GM12878 (cell line): ENCODE measurements at regions not wholly inside any gene's neighbourhood (a gene's known extent, or its start where the extent isn't known, plus 50 kb on each side); places are given as distances from the start of the nearest gene placed in this dataset.

ENCODE experiments used
- ATAC-seq: fragments of 200-7000 bp; cut with Tn5 transposase; 3 replicates; pipeline ENCODE4 v1.9.1; 2020; ENCODE audit warnings: mild to moderate bottlenecking, moderate library complexity
- BruUV-seq: library from RNA; stranded (reverse); fragments of 400-500 nt; replicated peaks from 2 replicates; lab custom pipeline; 2021; lab: Mats Ljungman, UMichigan
- CTCF ChIA-PET: fragments of 300-600 bp; sonication (Branson Sonifier 250); formaldehyde crosslinking; extraction: SDS; loops from one replicate; lab custom pipeline; 2021; ENCODE audit warnings: inconsistent platforms; lab: Yijun Ruan, JAX
- POLR2A ChIA-PET: fragments of 350-600 bp; formaldehyde crosslinking; extraction: SDS; loops from one replicate; lab custom pipeline; 2021; ENCODE audit warnings: inconsistent platforms; lab: Charles Lee
- RAD21 ChIA-PET: fragments of 300-600 bp; sonication (Branson Sonifier 250); formaldehyde crosslinking; loops from one replicate; lab custom pipeline; 2023; ENCODE audit warnings: antibody characterized with exemption; ENCODE audit not compliant: unreplicated experiment; lab: Charles Lee
- SMC1A ChIA-PET: fragments of 300-600 bp; sonication (Branson Sonifier 250); formaldehyde crosslinking; loops from one replicate; lab custom pipeline; 2023; ENCODE audit not compliant: unreplicated experiment, uncharacterized antibody; lab: Charles Lee
- DNase-seq: peaks from one replicate; pipeline ENCODE4 v3.0.0-alpha.2; 2011; ENCODE audit warnings: low read depth, low spot score
- FAIRE-seq: peaks from 3 replicates; lab custom pipeline; 2011; peaks lifted over from hg19 to GRCh38; lab: Jason Lieb, UNC
- H2AFZ ChIP-seq: 2 replicates; pipeline ENCODE4 v1.6.0; 2011; ENCODE audit warnings: low read depth, low read length, control low read depth; ENCODE audit not compliant: control insufficient read depth
- H3K27ac ChIP-seq: 2 replicates; pipeline ENCODE4 v1.5.1; 2011; ENCODE audit warnings: control low read depth; ENCODE audit not compliant: control insufficient read depth, insufficient read depth
- H3K27me3 ChIP-seq, 2 experiments: replicated peaks in 1 of 2; 2 replicates each; pipeline versions ENCODE4 v1.6.0 to v1.6.1; 2011; ENCODE audit warnings: low read length in 1 of 2; ENCODE audit not compliant: control insufficient read depth in 2 of 2, insufficient read depth in 2 of 2
- H3K36me3 ChIP-seq, 2 experiments: 2 replicates each; pipeline ENCODE4 v1.5.1; 2011; ENCODE audit warnings: low read length in 1 of 2; ENCODE audit not compliant: control insufficient read depth in 2 of 2, insufficient read depth in 2 of 2
- H3K4me1 ChIP-seq: 2 replicates; pipeline ENCODE4 v1.6.1; 2011; ENCODE audit warnings: mild to moderate bottlenecking, low read length, moderate library complexity, mixed read lengths; ENCODE audit not compliant: control insufficient read depth, insufficient read depth
- H3K4me2 ChIP-seq: 2 replicates; pipeline ENCODE4 v1.6.0; 2011; ENCODE audit warnings: control low read depth; ENCODE audit not compliant: control insufficient read depth, insufficient read depth
- H3K4me3 ChIP-seq: fragments of 200-600 bp; sonication (generic); 2 replicates; pipeline ENCODE4 v1.5.1; 2016
- H3K79me2 ChIP-seq: 2 replicates; pipeline ENCODE4 v1.6.0; 2011; ENCODE audit warnings: low read length; ENCODE audit not compliant: control insufficient read depth, insufficient read depth
- H3K9ac ChIP-seq: 2 replicates; pipeline ENCODE4 v1.8.0; 2011; ENCODE audit warnings: low read length, control low read depth, mixed read lengths; ENCODE audit not compliant: control insufficient read depth, insufficient read depth
- H3K9me3 ChIP-seq: replicated peaks from 3 replicates; pipeline ENCODE4 v1.5.1; 2011; ENCODE audit warnings: mild to moderate bottlenecking, low read length; ENCODE audit not compliant: control insufficient read depth, insufficient read depth
- H4K20me1 ChIP-seq: 2 replicates; pipeline ENCODE4 v1.6.0; 2011; ENCODE audit not compliant: control insufficient read depth, insufficient read depth
- FOS ChIP-seq: IDR thresholded peaks from 3 replicates; pipeline ENCODE4 v1.6.1; 2011; ENCODE audit warnings: borderline replicate concordance; ENCODE audit not compliant: insufficient read length; ENCODE audit errors: extremely low read depth
- LARP7 ChIP-seq: fragments of 450-650 bp; IDR thresholded peaks from 2 replicates; pipeline ENCODE4 v1.6.1; 2017; ENCODE audit warnings: mild to moderate bottlenecking
- MAX ChIP-seq: IDR thresholded peaks from 2 replicates; pipeline ENCODE4 v1.6.1; 2012; ENCODE audit warnings: low read depth, low read length, improper control_type of control experiment
- MEF2A ChIP-seq: IDR thresholded peaks from 2 replicates; pipeline ENCODE4 v1.6.1; 2011; ENCODE audit warnings: low read depth, mild to moderate bottlenecking, low read length, moderate library complexity; ENCODE audit not compliant: insufficient read depth
- MEF2B ChIP-seq: fragments of 450-650 bp; IDR thresholded peaks from 2 replicates; pipeline ENCODE4 v1.6.1; 2018; ENCODE audit warnings: mild to moderate bottlenecking, moderate library complexity; ENCODE audit not compliant: partially characterized antibody, poor library complexity, severe bottlenecking
- PKNOX1 ChIP-seq: fragments of 450-650 bp; IDR thresholded peaks from 2 replicates; pipeline ENCODE4 v1.6.1; 2016; ENCODE audit warnings: mild to moderate bottlenecking
- POU2F2 ChIP-seq: IDR thresholded peaks from 3 replicates; pipeline ENCODE4 v1.6.1; 2011; ENCODE audit warnings: low read depth, mild to moderate bottlenecking, low read length, borderline replicate concordance
- RBBP5 ChIP-seq: fragments of 200-600 bp; sonication (generic); conservative IDR thresholded peaks from 2 replicates; pipeline ENCODE4 v1.6.1; 2016
- SMAD1 ChIP-seq: fragments of 450-650 bp; IDR thresholded peaks from 2 replicates; pipeline ENCODE4 v1.6.1; 2018; ENCODE audit warnings: mild to moderate bottlenecking, low read depth; ENCODE audit not compliant: partially characterized antibody
- SREBF1 ChIP-seq: IDR thresholded peaks from 2 replicates; pipeline ENCODE4 v1.6.1; 2012; ENCODE audit warnings: mild to moderate bottlenecking, low read length
- SRF ChIP-seq, 2 experiments: IDR thresholded peaks; 2 replicates each; pipeline ENCODE4 v1.6.1; 2011; ENCODE audit warnings: low read depth in 2 of 2, low read length in 2 of 2, mild to moderate bottlenecking in 1 of 2, moderate library complexity in 1 of 2
- WRNIP1 ChIP-seq: IDR thresholded peaks from 2 replicates; pipeline ENCODE4 v1.6.1; 2011; ENCODE audit warnings: low read depth, low read length, improper control_type of control experiment, borderline replicate concordance
- WGBS: methylation state at CpG from one replicate; pipeline ENCODE4 v1.1.6; 2016; ENCODE audit warnings: low lambda C conversion rate; ENCODE audit not compliant: insufficient replicate concordance, insufficient coverage; ENCODE audit errors: missing lambda C conversion rate; 5-methylcytosine and 5-hydroxymethylcytosine counted together
- in situ Hi-C: fragments of 300-500 bp; cut with MboI; formaldehyde crosslinking; loops from 9 replicates; pipeline ENCODE4 v1.14.3; 2018; ENCODE audit warnings: mixed read lengths
- intact Hi-C: fragments of 100-400 bp; cut with micrococcal nuclease; formaldehyde crosslinking; loops from one replicate; pipeline ENCODE4 v1.14.2; 2022; ENCODE audit not compliant: unreplicated experiment

- TF ChIP-seq SRF (IDR thresholded peaks at IDR 0.05; ENCODE audit: low read depth in 2 of 2, low read length in 2 of 2) (no peak), MEF2B (no peak)
Observed at GRCh38 chr1:80919426-80919825, 881.3 kb upstream of the ADGRL2 start (continued).

- ChIA-PET CTCF (no interaction called here), SMC1A (no interaction called here), POLR2A (no interaction called here)
- H3K79me2 ChIP-seq: no peaks in the 10 kb centered on the region
- no peak overlapping the region for H3K4me3 ChIP-seq
- no peak overlapping the region for H2AFZ ChIP-seq
- in situ Hi-C loops: no loop called here
- no peaks in the 10 kb centered on the region for H3K27me3 ChIP-seq
- FAIRE-seq: no peak
- no peaks in the 10 kb centered on the region for H3K36me3 ChIP-seq
- no peak for TF ChIP-seq SMAD1
- TF ChIP-seq, all 136 proteins: peak for 0
- whole genome bisulfite sequencing: 0% methylated on average over 1 of the region's 1 CpG
- Histone ChIP-seq H3K27ac (no peak overlapping the region), H3K4me1 (no peaks in the 10 kb centered on the region), H4K20me1 (no peaks in the 10 kb centered on the region), H3K9me3 (no peaks in the 10 kb centered on the region), H3K9ac (no peak overlapping the region), H3K4me2 (no peak overlapping the region)
- RAD21 ChIA-PET: no interaction called here
- no peak for DNase-seq
- ATAC-seq: no peak
- no TSS peak for BruUV-seq
- intact Hi-C loops: no loop called here
Observed at GRCh38 chr1:80918380-80918779, 882.4 kb upstream of the ADGRL2 start.

GRCh38 chr1:80917826-80918225 lies 882.9 kb upstream of the ADGRL2 start:
- H3K9me3 ChIP-seq: no peaks in the 10 kb centered on the region
- H3K4me3 ChIP-seq: no peak overlapping the region
- no peaks in the 10 kb centered on the region for H3K36me3 ChIP-seq
- in situ Hi-C loops: no loop called here
- no peak for FAIRE-seq
- TF ChIP-seq RBBP5: no peak
- no peak for TF ChIP-seq POU2F2
- no peak for TF ChIP-seq FOS
- no peak for TF ChIP-seq WRNIP1
- TF ChIP-seq PKNOX1: no peak
- no peak for TF ChIP-seq LARP7
- TF ChIP-seq SREBF1: no peak
- TF ChIP-seq MAX: no peak
- no peak for TF ChIP-seq MEF2A
- TF ChIP-seq, all 136 proteins: peak for 0
- no peaks in the 10 kb centered on the region for H3K4me1 ChIP-seq
- RAD21 ChIA-PET: no interaction called here
- H3K9ac ChIP-seq: no peak overlapping the region
- intact Hi-C loops: no loop called here
- SMC1A ChIA-PET: no interaction called here
- no peaks in the 10 kb centered on the region for H3K27me3 ChIP-seq
- H3K27ac ChIP-seq: no peak overlapping the region
- 0% methylated on average over 2 of the region's 2 CpGs for WGBS
- BruUV-seq: no TSS peak
- DNase-seq: no peak
- H4K20me1 ChIP-seq: no peaks in the 10 kb centered on the region
- H2AFZ ChIP-seq: no peak overlapping the region
- CTCF ChIA-PET: no interaction called here
- POLR2A ChIA-PET: no interaction called here
- no peak overlapping the region for H3K4me2 ChIP-seq
- no peaks in the 10 kb centered on the region for H3K79me2 ChIP-seq
- no peak for ATAC-seq
